Stomach (tissue), 8 donors: ENCODE measurements at regions not wholly inside any gene's neighbourhood (a gene's known extent, or its start where the extent isn't known, plus 50 kb on each side); places are given as distances from the start of the nearest gene placed in this dataset.

ENCODE experiments used
- DNase-seq, 2 donors: peaks; one replicate each; pipeline versions ENCODE4 v3.0.0 to v3.0.0-alpha.2; 2013 to 2019
- H3K27ac ChIP-seq, 5 donors: fragments of 200-600 bp in 4 of 5; sonication (generic) in 4 of 5; one replicate each; pipeline ENCODE4 v1.5.1; 2013 to 2019; ENCODE audit warnings: mild to moderate bottlenecking in 1 of 5, moderate library complexity in 1 of 5
- H3K27me3 ChIP-seq, 3 donors: fragments of 200-600 bp; sonication (generic); one replicate each; pipeline ENCODE4 v1.5.1; 2017 to 2019; ENCODE audit warnings: mixed run types in 1 of 3
- H3K36me3 ChIP-seq, 4 donors: fragments of 200-600 bp; sonication (generic); 1 replicate in 3 of 4; 2 replicates in 1 of 4; pipeline ENCODE4 v1.5.1; 2016 to 2019
- H3K4me1 ChIP-seq, 4 donors: fragments of 200-600 bp; sonication (generic); one replicate each; pipeline ENCODE4 v1.5.1; 2016 to 2019
- H3K4me3 ChIP-seq, 4 donors: fragments of 200-600 bp; sonication (generic) in 3 of 4; one replicate each; pipeline ENCODE4 v1.5.1; 2016 to 2019; ENCODE audit warnings: mild to moderate bottlenecking in 1 of 4
- H3K9me3 ChIP-seq, 4 donors: fragments of 200-600 bp; sonication (generic); one replicate each; pipeline ENCODE4 v1.5.1; 2016 to 2019
- CTCF ChIP-seq, 7 experiments: fragments of 450-650 bp in 4 of 7; fragments of 200-600 bp in 3 of 7; sonication (generic) in 3 of 7; IDR thresholded peaks; one replicate each; pipeline ENCODE4 v1.5.1; 2016 to 2019; ENCODE audit warnings: antibody characterized with exemption in 7 of 7, control low read depth in 2 of 7, mild to moderate bottlenecking in 1 of 7
- EP300 ChIP-seq: sonication (generic); formaldehyde crosslinking; IDR thresholded peaks from one replicate; pipeline ENCODE4 v1.6.1; 2017; ENCODE audit warnings: antibody characterized with exemption
- POLR2A ChIP-seq, 4 donors: fragments of 450-650 bp; IDR thresholded peaks; one replicate each; pipeline ENCODE4 v1.6.1; 2016; ENCODE audit warnings: antibody characterized with exemption in 4 of 4, control low read depth in 2 of 4, mild to moderate bottlenecking in 1 of 4, moderate library complexity in 1 of 4
- POLR2AphosphoS5 ChIP-seq, 3 donors: sonication (generic); formaldehyde crosslinking; IDR thresholded peaks; one replicate each; pipeline ENCODE4 v1.6.1; 2016; ENCODE audit warnings: antibody characterized with exemption in 3 of 3
- WGBS, 5 donors: extraction: QIAGEN DNeasy Blood & Tissue Kit in 3 of 5; methylation state at CpG; one replicate each; pipeline versions ENCODE4 v1.1.5 to v1.1.7; 2013 to 2018; 5-methylcytosine and 5-hydroxymethylcytosine counted together
- intact Hi-C: fragments of 100-400 bp; cut with DNase I; formaldehyde crosslinking; loops from one replicate; pipeline ENCODE4 v1.15.1; 2023; ENCODE audit warnings: low total_unique reads
- donor health status: healthy with polysubstance abuse.
- donor health status: Bipolar disorder and iron deficiency.
- donor health status: healthy.

GRCh38 chr18:55031979-55032378, 72.7 kb upstream of the CCDC68 start:
- Histone ChIP-seq H3K4me3 (no peak overlapping the region), H3K4me1 (no peaks in the 10 kb centered on the region), H3K36me3 (no peaks in the 10 kb centered on the region), H3K27ac (no peak overlapping the region), H3K9me3 (no peaks in the 10 kb centered on the region), H3K27me3 (no peaks in the 10 kb centered on the region)
- WGBS, 5 donors = 42 to 70% (median 56%) methylated on average over 5 of the region's 5 CpGs
- intact Hi-C loops = no loop called here
- DNase-seq = no peak
- TF ChIP-seq EP300 (no peak), POLR2AphosphoS5 (IDR thresholded peaks at IDR 0.05) (no peak), CTCF (IDR thresholded peaks at IDR 0.05) (no peak), POLR2A (IDR thresholded peaks at IDR 0.05) (no peak)

- no peaks in the 10 kb centered on the region for H3K27me3 ChIP-seq
- H3K4me1 ChIP-seq = no peaks in the 10 kb centered on the region
- no peak overlapping the region for H3K27ac ChIP-seq
- intact Hi-C loops = no loop called here
- TF ChIP-seq CTCF (IDR thresholded peaks at IDR 0.05) (no peak), POLR2A (IDR thresholded peaks at IDR 0.05) (no peak), POLR2AphosphoS5 (IDR thresholded peaks at IDR 0.05) (no peak), EP300 (no peak)
- no peak overlapping the region for H3K4me3 ChIP-seq
- H3K36me3 ChIP-seq = no peaks in the 10 kb centered on the region
- 70 to 82% (median 80%) methylated on average over 3 of the region's 3 CpGs for whole genome bisulfite sequencing, 5 donors
- no peak for DNase-seq
- no peaks in the 10 kb centered on the region for H3K9me3 ChIP-seq
These were observed 72.3 kb upstream of the CCDC68 start for GRCh38 chr18:55031576-55031975.

GRCh38 chr18:55031164-55031563, 71.9 kb upstream of the CCDC68 start:
- H3K36me3 ChIP-seq = no peaks in the 10 kb centered on the region
- no peak overlapping the region for H3K4me3 ChIP-seq
- no peaks in the 10 kb centered on the region for H3K9me3 ChIP-seq
- intact Hi-C loops = no loop called here
- no peak overlapping the region for H3K27ac ChIP-seq
- 65 to 83% (median 67%) methylated on average over 2 of the region's 2 CpGs for WGBS, 5 donors
- no peak for DNase-seq
- TF ChIP-seq POLR2A (IDR thresholded peaks at IDR 0.05) (no peak), CTCF (IDR thresholded peaks at IDR 0.05) (no peak), POLR2AphosphoS5 (IDR thresholded peaks at IDR 0.05) (no peak), EP300 (no peak)
- no peaks in the 10 kb centered on the region for H3K4me1 ChIP-seq
- H3K27me3 ChIP-seq = no peaks in the 10 kb centered on the region

GRCh38 chr18:55024564-55024963, 65.3 kb upstream of the CCDC68 start:
- H3K36me3 ChIP-seq = no peaks in the 10 kb centered on the region
- no peak overlapping the region for H3K4me3 ChIP-seq
- H3K4me1 ChIP-seq = no peaks in the 10 kb centered on the region
- no peak for DNase-seq
- H3K27me3 ChIP-seq = no peaks in the 10 kb centered on the region
- TF ChIP-seq EP300 (no peak), POLR2A (IDR thresholded peaks at IDR 0.05) (no peak), POLR2AphosphoS5 (IDR thresholded peaks at IDR 0.05) (no peak), CTCF (IDR thresholded peaks at IDR 0.05) (no peak)
- intact Hi-C loops = no loop called here
- H3K27ac ChIP-seq = no peak overlapping the region
- no peaks in the 10 kb centered on the region for H3K9me3 ChIP-seq

GRCh38 chr18:55018602-55019001, 59.3 kb upstream of the CCDC68 start:
- Histone ChIP-seq H3K36me3 (no peaks in the 10 kb centered on the region), H3K4me3 (no peak overlapping the region)
- intact Hi-C loops = no loop called here

More at GRCh38 chr18:55018602-55019001, 59.3 kb upstream of the CCDC68 start:
- H3K27me3 ChIP-seq = no peaks in the 10 kb centered on the region
- no peaks in the 10 kb centered on the region for H3K9me3 ChIP-seq
- no peaks in the 10 kb centered on the region for H3K4me1 ChIP-seq
- TF ChIP-seq EP300 (no peak), POLR2AphosphoS5 (IDR thresholded peaks at IDR 0.05) (no peak), CTCF (IDR thresholded peaks at IDR 0.05) (no peak), POLR2A (IDR thresholded peaks at IDR 0.05) (no peak)
- DNase-seq = no peak
- H3K27ac ChIP-seq = no peak overlapping the region
